Endothelial cell of umbilical vein (primary cell): ENCODE measurements at regions not wholly inside any gene's neighbourhood (a gene's known extent, or its start where the extent isn't known, plus 50 kb on each side); places are given as distances from the start of the nearest gene placed in this dataset.

Source experiments
- BruUV-seq: library from RNA; stranded (reverse); fragments of 400-500 nt; replicated peaks from 2 replicates; lab custom pipeline; 2021; lab: Mats Ljungman, UMichigan
- CTCF ChIA-PET: fragments of 300-600, 350-600 bp; sonication (Branson Sonifier 250); formaldehyde crosslinking; loops from one replicate; lab custom pipeline; 2021; ENCODE audit warnings: antibody characterized with exemption, inconsistent platforms; lab: Charles Lee
- POLR2A ChIA-PET: fragments of 300-600, 350-600 bp; sonication (Branson Sonifier 250); formaldehyde crosslinking; loops from one replicate; lab custom pipeline; 2021; ENCODE audit warnings: antibody characterized with exemption, inconsistent platforms; lab: Charles Lee
- DNase-seq: peaks from one replicate; pipeline ENCODE4 v3.0.0-alpha.2; 2011; ENCODE audit warnings: low read depth, low spot score
- FAIRE-seq: peaks from 2 replicates; lab custom pipeline; 2011; peaks lifted over from hg19 to GRCh38; lab: Jason Lieb, UNC
- H2AFZ ChIP-seq: 2 replicates; pipeline ENCODE4 v1.6.0; 2012; ENCODE audit warnings: low read depth, low read length, control low read depth, inconsistent platforms
- H3K27ac ChIP-seq: 2 replicates; pipeline ENCODE4 v1.5.1; 2011; ENCODE audit warnings: low read depth, mild to moderate bottlenecking, control low read depth, low read length, moderate library complexity; ENCODE audit not compliant: insufficient read depth
- H3K27me3 ChIP-seq, 2 experiments: 2 replicates each; pipeline versions ENCODE4 v1.6.0 to v1.6.1; 2011; ENCODE audit warnings: low read length in 2 of 2, mixed read lengths in 1 of 2; ENCODE audit not compliant: control insufficient read depth in 2 of 2, insufficient read depth in 2 of 2
- H3K36me3 ChIP-seq, 2 experiments: 2 replicates in 1 of 2; 3 replicates in 1 of 2; pipeline ENCODE4 v1.5.1; 2011; ENCODE audit warnings: low read length in 2 of 2, mild to moderate bottlenecking in 1 of 2, moderate library complexity in 1 of 2; ENCODE audit not compliant: control insufficient read depth in 2 of 2, insufficient read depth in 2 of 2; ENCODE audit errors: extremely low read depth in 1 of 2
- H3K4me1 ChIP-seq: 3 replicates; pipeline ENCODE4 v1.5.1; 2011; ENCODE audit warnings: mild to moderate bottlenecking, low read length; ENCODE audit not compliant: control insufficient read depth, insufficient read depth; ENCODE audit errors: extremely low read depth
- H3K4me2 ChIP-seq: 2 replicates; pipeline ENCODE4 v1.6.1; 2011; ENCODE audit warnings: low read length, control low read depth, mixed read lengths; ENCODE audit not compliant: insufficient read depth
- H3K4me3 ChIP-seq, 3 experiments: fragments of 200-600 bp in 1 of 3; sonication (generic), shearing (Covaris generic) in 1 of 3; replicated peaks in 1 of 3; 2 replicates each; pipeline ENCODE4 v1.5.1; 2011 to 2016; ENCODE audit warnings: control low read depth in 3 of 3, low read length in 3 of 3, mild to moderate bottlenecking in 2 of 3, inconsistent platforms in 1 of 3, low read depth in 1 of 3, moderate library complexity in 1 of 3; ENCODE audit not compliant: insufficient read depth in 1 of 3
- H3K79me2 ChIP-seq: 2 replicates; pipeline ENCODE4 v1.6.0; 2012; ENCODE audit warnings: low read length, inconsistent platforms; ENCODE audit not compliant: control insufficient read depth, insufficient read depth
- H3K9ac ChIP-seq: replicated peaks from 2 replicates; pipeline ENCODE3; 2011; ENCODE audit warnings: low read length, control low read depth; ENCODE audit not compliant: insufficient read depth; ENCODE audit errors: extremely low read depth
- H3K9me1 ChIP-seq: replicated peaks from 3 replicates; pipeline ENCODE4 v1.6.0; 2011; ENCODE audit warnings: mild to moderate bottlenecking, low read length; ENCODE audit not compliant: control insufficient read depth, insufficient read depth; ENCODE audit errors: extremely low read depth
- H3K9me3 ChIP-seq: replicated peaks from 2 replicates; pipeline ENCODE4 v1.5.1; 2012; ENCODE audit warnings: low read length, inconsistent platforms; ENCODE audit not compliant: control insufficient read depth, insufficient read depth
- H4K20me1 ChIP-seq: replicated peaks from 2 replicates; pipeline ENCODE3; 2011; ENCODE audit warnings: mild to moderate bottlenecking, low read length; ENCODE audit not compliant: control insufficient read depth, insufficient read depth; ENCODE audit errors: extremely low read depth
- CTCF ChIP-seq, 2 donors: IDR thresholded peaks; 1 replicate in 1 of 2; 2 replicates in 1 of 2; pipeline ENCODE4 v1.5.1; 2011; ENCODE audit warnings: low read length in 2 of 2, mild to moderate bottlenecking in 2 of 2, moderate library complexity in 2 of 2, control low read depth in 1 of 2, inconsistent platforms in 1 of 2, low read depth in 1 of 2; ENCODE audit not compliant: insufficient read depth in 1 of 2; ENCODE audit errors: extremely low read depth in 1 of 2
- EZH2 ChIP-seq: IDR thresholded peaks from 2 replicates; pipeline ENCODE4 v1.6.1; 2012; ENCODE audit warnings: borderline replicate concordance, low read depth, mild to moderate bottlenecking, moderate library complexity, low read length, inconsistent platforms; ENCODE audit not compliant: severe bottlenecking
- FOS ChIP-seq: IDR thresholded peaks from 2 replicates; pipeline ENCODE4 v1.6.1; 2011; ENCODE audit warnings: mild to moderate bottlenecking, low read length, moderate library complexity, borderline replicate concordance; ENCODE audit not compliant: insufficient read depth
- GATA2 ChIP-seq: IDR thresholded peaks from 2 replicates; pipeline ENCODE4 v1.7.0; 2011; ENCODE audit warnings: low read depth, mild to moderate bottlenecking, moderate library complexity, mixed read lengths, low read length; ENCODE audit not compliant: insufficient read length, insufficient read depth
- JUN ChIP-seq: IDR thresholded peaks from 2 replicates; pipeline ENCODE4 v1.6.1; 2011; ENCODE audit warnings: borderline replicate concordance, low read depth; ENCODE audit not compliant: insufficient read length, insufficient read depth
- MAX ChIP-seq: IDR thresholded peaks from 2 replicates; pipeline ENCODE4 v1.6.1; 2011; ENCODE audit not compliant: insufficient read depth, insufficient read length
- MYC ChIP-seq: IDR thresholded peaks from one replicate; pipeline ENCODE4 v1.6.1; 2011; ENCODE audit warnings: mild to moderate bottlenecking, low read depth, low read length
- POLR2A ChIP-seq: IDR thresholded peaks from 2 replicates; pipeline ENCODE4 v1.6.1; 2012; ENCODE audit warnings: low read depth, mild to moderate bottlenecking, control low read depth, low read length
- POLR2AphosphoS5 ChIP-seq: IDR thresholded peaks from 2 replicates; pipeline ENCODE4 v1.6.1; 2012; ENCODE audit warnings: low read depth, mild to moderate bottlenecking, control low read depth, low read length, moderate library complexity; ENCODE audit not compliant: insufficient read depth
- dilution Hi-C: fragments of 300-500 bp; cut with MboI; formaldehyde crosslinking; loops from one replicate; pipeline ENCODE4 v1.15.0; 2019; ENCODE audit warnings: low sequenced_read_pairs; ENCODE audit not compliant: extremely low pct_ligation_motif_present
- intact Hi-C: fragments of 100-400 bp; cut with micrococcal nuclease; formaldehyde crosslinking; loops from one replicate; pipeline ENCODE4 v1.10.0; 2022

- Histone ChIP-seq H4K20me1 (no peaks in the 10 kb centered on the region), H3K36me3 (no peaks in the 10 kb centered on the region), H3K79me2 (no peaks in the 10 kb centered on the region), H3K9me1 (no peaks in the 10 kb centered on the region), H3K27ac (no peak overlapping the region), H3K9ac (no peak overlapping the region), H3K4me2 (no peak overlapping the region), H3K9me3 (no peaks in the 10 kb centered on the region), H3K4me1 (no peaks in the 10 kb centered on the region), H2AFZ (no peak overlapping the region), H3K4me3 (no peak overlapping the region), H3K27me3 (no peaks in the 10 kb centered on the region)
- TF ChIP-seq POLR2AphosphoS5 (no peak), MYC (no peak), POLR2A (no peak), MAX (no peak), GATA2 (no peak), CTCF (IDR thresholded peaks at IDR 0.05; ENCODE audit: extremely low read depth in 1 of 2, insufficient read depth in 1 of 2, low read depth in 1 of 2, low read length in 2 of 2) (no peak), JUN (no peak), FOS (no peak), EZH2 (no peak)
- ChIA-PET POLR2A (no interaction called here), CTCF (interaction anchor here (1.4 kb wide), 1 partner anchor 12 kb away, joined by 3 read pairs; no protein-coding TSS in a partner anchor)
- dilution Hi-C loops (no loop called here), intact Hi-C loops (no loop called here)
- DNase-seq (no peak), FAIRE-seq (no peak)
- no TSS peak for BruUV-seq
Measured at GRCh38 chr3:146881356-146881755, 276.2 kb upstream of the PLSCR5 start.
